Epithelial cell of esophagus (primary cell): ENCODE measurements at regions not wholly inside any gene's neighbourhood (a gene's known extent, or its start where the extent isn't known, plus 50 kb on each side); places are given as distances from the start of the nearest gene placed in this dataset.

Source experiments
- DNase-seq: peaks from one replicate; pipeline ENCODE4 v3.0.0; 2010; ENCODE audit warnings: low read depth
- H3K4me3 ChIP-seq: 2 replicates; pipeline ENCODE4 v1.5.1; 2011; ENCODE audit warnings: mild to moderate bottlenecking, low read length, control low read depth
- TF ChIP-seq, protein P1 (sequence below): IDR thresholded peaks from 2 replicates; pipeline ENCODE4 v1.5.1; 2011; ENCODE audit warnings: low read depth, mild to moderate bottlenecking, low read length, control low read depth, inconsistent platforms; ENCODE audit not compliant: insufficient read depth; ENCODE audit errors: missing control alignments

DNA sequence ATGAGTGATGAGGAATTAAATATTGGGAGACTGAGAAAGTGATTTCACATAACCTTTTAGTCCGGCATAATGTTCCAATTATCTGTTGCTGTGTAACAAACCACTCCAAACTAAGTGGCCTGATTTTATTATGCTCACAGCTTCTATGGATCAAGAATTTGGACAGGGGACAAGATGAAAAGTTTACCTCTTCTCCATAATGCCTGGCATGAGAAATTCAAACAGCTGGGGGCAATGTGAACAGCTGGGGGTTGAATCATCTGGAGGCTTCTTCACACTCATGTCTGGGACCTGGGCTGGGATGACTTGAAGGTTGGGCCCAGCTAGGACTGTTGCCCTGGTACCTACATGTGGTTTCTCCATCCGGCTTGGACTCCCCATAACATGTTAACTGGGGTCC lies 99.4 kb upstream of the DRD2 start:
- no peak for DNase-seq
- TF ChIP-seq, protein P1, sequence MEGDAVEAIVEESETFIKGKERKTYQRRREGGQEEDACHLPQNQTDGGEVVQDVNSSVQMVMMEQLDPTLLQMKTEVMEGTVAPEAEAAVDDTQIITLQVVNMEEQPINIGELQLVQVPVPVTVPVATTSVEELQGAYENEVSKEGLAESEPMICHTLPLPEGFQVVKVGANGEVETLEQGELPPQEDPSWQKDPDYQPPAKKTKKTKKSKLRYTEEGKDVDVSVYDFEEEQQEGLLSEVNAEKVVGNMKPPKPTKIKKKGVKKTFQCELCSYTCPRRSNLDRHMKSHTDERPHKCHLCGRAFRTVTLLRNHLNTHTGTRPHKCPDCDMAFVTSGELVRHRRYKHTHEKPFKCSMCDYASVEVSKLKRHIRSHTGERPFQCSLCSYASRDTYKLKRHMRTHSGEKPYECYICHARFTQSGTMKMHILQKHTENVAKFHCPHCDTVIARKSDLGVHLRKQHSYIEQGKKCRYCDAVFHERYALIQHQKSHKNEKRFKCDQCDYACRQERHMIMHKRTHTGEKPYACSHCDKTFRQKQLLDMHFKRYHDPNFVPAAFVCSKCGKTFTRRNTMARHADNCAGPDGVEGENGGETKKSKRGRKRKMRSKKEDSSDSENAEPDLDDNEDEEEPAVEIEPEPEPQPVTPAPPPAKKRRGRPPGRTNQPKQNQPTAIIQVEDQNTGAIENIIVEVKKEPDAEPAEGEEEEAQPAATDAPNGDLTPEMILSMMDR, result no peak
- no peak overlapping the region for H3K4me3 ChIP-seq

DNA sequence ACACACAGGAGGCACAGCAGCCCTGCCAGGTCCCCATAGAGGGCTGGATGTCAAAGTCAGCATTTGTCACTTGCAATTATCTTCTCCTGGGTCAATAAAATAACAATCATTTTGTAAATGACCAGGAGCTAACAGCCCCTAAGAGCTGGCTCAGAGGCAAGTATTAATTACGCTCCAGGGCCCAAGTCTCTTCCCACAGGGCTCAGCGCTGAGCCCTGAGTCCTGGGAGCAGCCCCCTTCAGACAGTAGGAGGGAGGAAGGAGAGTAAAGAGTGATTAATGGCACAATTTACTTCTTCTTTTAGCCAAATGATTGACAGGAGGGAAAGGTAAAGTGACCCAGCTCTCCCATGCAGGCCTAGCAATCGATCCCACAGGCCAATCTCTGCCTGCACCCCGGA lies 99.0 kb upstream of the DRD2 start:
- no peak for DNase-seq
- TF ChIP-seq, protein P1, result no peak
- H3K4me3 ChIP-seq, result no peak overlapping the region

DNA sequence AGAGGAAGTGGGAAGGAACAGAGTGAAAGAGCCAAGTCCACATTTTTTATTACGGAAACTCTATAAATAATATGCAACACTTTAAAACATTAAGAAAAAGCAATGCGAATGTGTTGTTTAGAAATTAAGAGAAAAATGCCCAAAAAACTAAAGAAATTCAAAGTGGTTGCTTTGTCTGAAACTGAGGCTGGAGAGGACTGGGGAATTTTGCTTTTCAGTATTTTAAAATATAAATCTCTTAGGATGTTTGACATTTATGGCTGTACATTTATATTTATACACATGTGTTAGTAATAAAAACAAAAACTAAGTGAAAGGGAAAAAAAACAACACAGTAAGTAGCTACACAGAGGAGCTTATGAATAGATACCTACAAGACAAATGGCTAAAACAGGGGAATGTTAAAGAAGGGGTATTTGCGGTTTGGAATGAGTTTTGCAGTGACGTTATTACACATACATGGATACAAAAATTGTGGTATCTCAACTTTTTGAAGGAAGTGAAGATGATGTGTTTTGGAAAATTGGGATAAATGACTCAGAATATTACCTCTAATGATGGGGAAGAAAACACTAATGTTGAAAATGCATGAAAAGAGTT lies 97.0 kb upstream of the DRD2 start:
- DNase-seq, result no peak
- TF ChIP-seq, protein P1, result no peak
- H3K4me3 ChIP-seq, result no peak overlapping the region

DNA sequence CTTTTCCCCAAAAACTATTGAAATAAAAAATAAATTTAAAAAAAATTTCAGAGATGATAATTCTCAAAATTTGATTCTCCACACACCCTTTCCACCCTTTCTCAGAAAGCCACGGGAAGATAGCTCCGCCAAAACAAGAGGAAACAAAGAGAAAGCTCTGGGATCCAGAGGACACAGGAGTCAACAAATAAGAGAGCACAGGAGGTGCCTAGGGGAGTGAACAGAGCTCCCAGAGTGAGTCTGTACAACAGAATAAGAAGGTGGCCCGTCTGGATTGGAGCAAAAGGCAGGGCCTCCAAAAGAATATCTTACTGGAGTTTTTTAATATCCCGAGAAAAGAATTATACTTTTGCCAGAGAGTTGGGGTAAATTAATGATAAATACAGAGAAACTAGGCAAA lies 96.3 kb upstream of the DRD2 start:
- no peak for DNase-seq
- H3K4me3 ChIP-seq, result no peak overlapping the region
- TF ChIP-seq, protein P1, result no peak

DNA sequence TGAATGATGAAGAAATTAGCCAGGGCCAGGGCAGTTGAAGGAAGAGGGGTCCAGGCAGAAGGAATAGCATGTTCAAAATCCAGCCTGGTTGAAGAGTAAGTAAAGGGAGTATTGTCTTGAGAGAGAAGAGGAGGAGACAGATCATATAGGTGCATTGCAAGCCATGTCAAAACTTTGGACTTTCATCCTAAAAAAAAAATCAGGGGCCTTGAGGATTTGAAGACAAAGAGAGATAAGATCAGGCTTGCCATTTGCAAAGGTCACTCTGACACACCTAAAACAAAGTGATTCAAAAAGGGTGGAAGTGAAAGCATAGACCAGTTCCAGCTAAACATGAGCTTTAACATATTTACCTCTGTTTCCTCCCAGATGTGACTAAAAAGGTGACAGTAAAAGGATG lies 95.7 kb upstream of the DRD2 start:
- TF ChIP-seq, protein P1, result no peak
- DNase-seq, result no peak
- H3K4me3 ChIP-seq, result no peak overlapping the region

DNA sequence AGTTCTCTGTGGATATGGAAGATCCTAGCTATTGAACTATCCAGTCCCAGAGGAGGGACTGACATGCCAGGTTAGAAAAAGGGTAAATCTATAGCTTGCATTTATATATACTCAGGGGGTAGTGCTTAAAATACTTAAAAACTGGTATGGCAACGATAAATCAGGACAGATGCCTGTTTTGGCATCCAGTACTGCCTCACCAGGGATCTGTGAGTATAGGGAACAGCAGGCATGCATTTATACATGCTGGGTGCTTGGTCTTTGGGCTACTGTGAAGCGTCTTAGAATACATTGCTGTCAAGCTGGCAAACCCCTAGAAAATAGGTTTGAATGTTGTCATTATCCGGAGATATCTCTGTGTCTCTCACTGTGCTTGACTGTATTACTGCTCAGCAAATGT lies 94.2 kb upstream of the DRD2 start:
- TF ChIP-seq, protein P1, result no peak
- no peak for DNase-seq
- H3K4me3 ChIP-seq, result no peak overlapping the region

DNA sequence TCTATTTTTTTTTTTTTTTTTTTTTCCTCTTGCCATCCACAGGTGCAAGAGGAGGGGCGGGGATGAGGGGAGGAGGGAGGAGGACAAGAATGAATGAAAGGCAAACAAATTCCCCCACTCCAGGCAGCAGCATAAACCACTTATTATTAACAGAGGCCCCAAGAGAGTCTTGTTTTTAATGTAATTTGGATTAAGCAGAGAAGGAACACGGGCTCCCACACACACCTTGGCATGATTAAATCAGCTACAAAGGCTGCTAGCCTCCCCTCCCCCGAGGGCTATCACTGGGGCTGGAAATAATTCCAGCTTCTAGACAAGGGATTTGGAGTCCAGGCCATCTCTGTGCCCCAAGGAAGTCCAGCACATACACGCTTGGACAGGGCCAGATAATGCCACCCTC lies 93.4 kb upstream of the DRD2 start:
- no peak overlapping the region for H3K4me3 ChIP-seq

More for the DNA sequence above, 93.4 kb upstream of the DRD2 start:
- TF ChIP-seq, protein P1, result no peak
- DNase-seq, result no peak
